Endodermal cell (in vitro differentiated cells): ENCODE measurements at regions not wholly inside any gene's neighbourhood (a gene's known extent, or its start where the extent isn't known, plus 50 kb on each side); places are given as distances from the start of the nearest gene placed in this dataset.
"Not testable (repeated sequence)": the region's sequence is repeated elsewhere in the genome, so short reads cannot be mapped to it uniquely, and the experiment has no call there.

Experiments
- DNase-seq: peaks from one replicate; pipeline ENCODE4 v3.0.0-alpha.2; 2017
- H3K27ac ChIP-seq: 2 replicates; pipeline ENCODE4 v1.5.1; 2013; ENCODE audit warnings: mild to moderate bottlenecking, low read depth, low read length, moderate library complexity
- H3K27me3 ChIP-seq: 2 replicates; pipeline ENCODE4 v1.6.1; 2013; ENCODE audit warnings: mild to moderate bottlenecking, low read length, moderate library complexity; ENCODE audit not compliant: insufficient read depth, control insufficient read depth, poor library complexity, severe bottlenecking
- H3K36me3 ChIP-seq: 2 replicates; pipeline ENCODE4 v1.7.0; 2013; ENCODE audit warnings: mild to moderate bottlenecking, low read length, moderate library complexity; ENCODE audit not compliant: control insufficient read depth, insufficient read depth
- H3K4me1 ChIP-seq: one replicate; pipeline ENCODE4 v1.7.0; 2013; ENCODE audit warnings: low read length; ENCODE audit not compliant: control insufficient read depth, insufficient read depth
- H3K4me3 ChIP-seq: 2 replicates; pipeline ENCODE4 v1.5.1; 2013; ENCODE audit warnings: mild to moderate bottlenecking, low read length, moderate library complexity
- H3K9ac ChIP-seq: 2 replicates; pipeline ENCODE4 v1.6.1; 2013; ENCODE audit warnings: mild to moderate bottlenecking, low read length, moderate library complexity; ENCODE audit not compliant: poor library complexity, severe bottlenecking; ENCODE audit errors: extremely low read depth
- H3K9me3 ChIP-seq: 2 replicates; pipeline ENCODE4 v1.6.1; 2013; ENCODE audit warnings: mild to moderate bottlenecking, low read length, moderate library complexity; ENCODE audit not compliant: control insufficient read depth
- H3K27ac Mint-ChIP-seq: 2 replicates; pipeline ENCODE4 v1.8.0; 2020; ENCODE audit warnings: mixed read lengths
- H3K27me3 Mint-ChIP-seq: 2 replicates; pipeline ENCODE4 v1.8.0; 2021; ENCODE audit warnings: mild to moderate bottlenecking, mixed read lengths; ENCODE audit not compliant: insufficient read depth
- H3K36me3 Mint-ChIP-seq: 2 replicates; pipeline ENCODE4 v1.8.0; 2020; ENCODE audit warnings: low read depth, mixed read lengths
- H3K4me1 Mint-ChIP-seq: 2 replicates; pipeline ENCODE4 v1.8.0; 2020; ENCODE audit warnings: mixed read lengths
- H3K4me3 Mint-ChIP-seq: 2 replicates; pipeline ENCODE4 v1.8.0; 2020; ENCODE audit warnings: mild to moderate bottlenecking, moderate library complexity, mixed read lengths
- H3K9me3 Mint-ChIP-seq: 2 replicates; pipeline ENCODE4 v1.8.0; 2020; ENCODE audit warnings: mild to moderate bottlenecking, mixed read lengths
- WGBS, 2 experiments: methylation state at CpG; one replicate each; pipeline versions ENCODE4 v1.1.5 to v1.1.7; 2013; ENCODE audit warnings: missing lambda C conversion rate in 2 of 2, mixed read lengths in 1 of 2; ENCODE audit not compliant: insufficient coverage in 1 of 2, insufficient read length in 1 of 2; 5-methylcytosine and 5-hydroxymethylcytosine counted together
- TF ChIP-seq, protein P1 (sequence below): fragments of 200-600 bp; sonication (generic); conservative IDR thresholded peaks from 2 replicates; pipeline ENCODE4 v1.5.0; 2021; ENCODE audit warnings: antibody characterized with exemption, mild to moderate bottlenecking

GRCh38 chr5:79924936-79925893 is 65.8 kb downstream of the MTX3 start:
- H3K36me3 Mint-ChIP-seq: no peaks in the 10 kb centered on the region
- H3K4me1 Mint-ChIP-seq: peaks cover 7% of the 10 kb centered on the region
- no peak overlapping the region for H3K9ac ChIP-seq
- H3K27me3 Mint-ChIP-seq: peaks cover 8% of the 10 kb centered on the region
- H3K4me3 ChIP-seq: no peak overlapping the region
- H3K27ac ChIP-seq: no peak overlapping the region
- peaks cover 5% of the 10 kb centered on the region for H3K4me1 ChIP-seq
- H3K4me3 Mint-ChIP-seq: no peak overlapping the region
- H3K9me3 Mint-ChIP-seq: no peaks in the 10 kb centered on the region
- WGBS, 2 experiments: 83 to 84% methylated on average over 4 to 8 of the region's 9 CpGs
- H3K36me3 ChIP-seq: no peaks in the 10 kb centered on the region
- peaks cover 9% of the 10 kb centered on the region for H3K27me3 ChIP-seq
- no peak overlapping the region for H3K27ac Mint-ChIP-seq
- TF ChIP-seq, protein P1, sequence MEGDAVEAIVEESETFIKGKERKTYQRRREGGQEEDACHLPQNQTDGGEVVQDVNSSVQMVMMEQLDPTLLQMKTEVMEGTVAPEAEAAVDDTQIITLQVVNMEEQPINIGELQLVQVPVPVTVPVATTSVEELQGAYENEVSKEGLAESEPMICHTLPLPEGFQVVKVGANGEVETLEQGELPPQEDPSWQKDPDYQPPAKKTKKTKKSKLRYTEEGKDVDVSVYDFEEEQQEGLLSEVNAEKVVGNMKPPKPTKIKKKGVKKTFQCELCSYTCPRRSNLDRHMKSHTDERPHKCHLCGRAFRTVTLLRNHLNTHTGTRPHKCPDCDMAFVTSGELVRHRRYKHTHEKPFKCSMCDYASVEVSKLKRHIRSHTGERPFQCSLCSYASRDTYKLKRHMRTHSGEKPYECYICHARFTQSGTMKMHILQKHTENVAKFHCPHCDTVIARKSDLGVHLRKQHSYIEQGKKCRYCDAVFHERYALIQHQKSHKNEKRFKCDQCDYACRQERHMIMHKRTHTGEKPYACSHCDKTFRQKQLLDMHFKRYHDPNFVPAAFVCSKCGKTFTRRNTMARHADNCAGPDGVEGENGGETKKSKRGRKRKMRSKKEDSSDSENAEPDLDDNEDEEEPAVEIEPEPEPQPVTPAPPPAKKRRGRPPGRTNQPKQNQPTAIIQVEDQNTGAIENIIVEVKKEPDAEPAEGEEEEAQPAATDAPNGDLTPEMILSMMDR: peak; percentile 72
- DNase-seq: peak; percentile 69
- no peaks in the 10 kb centered on the region for H3K9me3 ChIP-seq

DNA sequence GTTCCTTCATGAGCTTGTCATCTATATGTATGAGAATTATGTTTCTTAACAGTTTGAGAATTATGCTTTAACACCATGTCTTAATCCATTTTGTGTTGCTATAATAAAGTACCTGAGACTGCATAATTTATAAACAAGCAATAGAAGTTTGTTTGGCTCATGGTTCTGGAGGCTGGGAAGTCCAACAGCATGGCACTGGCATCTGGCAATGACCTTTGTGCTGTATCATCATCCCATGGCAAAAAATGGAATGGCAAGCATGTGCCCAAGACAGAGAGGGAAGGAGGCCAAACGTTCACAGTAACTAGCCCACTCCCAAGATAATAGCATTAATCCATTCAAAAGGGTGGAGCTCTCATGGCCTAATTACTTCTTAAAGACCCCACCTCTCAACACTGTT is 67.6 kb downstream of the MTX3 start:
- Histone ChIP-seq H3K9ac (no peak overlapping the region), H3K4me1 (peaks cover 5% of the 10 kb centered on the region), H3K4me3 (no peak overlapping the region), H3K27me3 (peaks cover 9% of the 10 kb centered on the region), H3K9me3 (no peaks in the 10 kb centered on the region), H3K27ac (no peak overlapping the region), H3K36me3 (no peaks in the 10 kb centered on the region)
- TF ChIP-seq, protein P1: no peak
- H3K27ac Mint-ChIP-seq: no peak overlapping the region
- H3K27me3 Mint-ChIP-seq: peaks cover 8% of the 10 kb centered on the region
- no peak for DNase-seq
- peaks cover 10% of the 10 kb centered on the region for H3K9me3 Mint-ChIP-seq
- peaks cover 7% of the 10 kb centered on the region for H3K4me1 Mint-ChIP-seq
- no peaks in the 10 kb centered on the region for H3K36me3 Mint-ChIP-seq
- no CpG with 5 or more reads among the region's 1 CpG for WGBS, 2 experiments
- H3K4me3 Mint-ChIP-seq: no peak overlapping the region

GRCh38 chr5:79922626-79923025 is 68.4 kb downstream of the MTX3 start:
- WGBS, 2 experiments: 96% methylated on average over 2 of the region's 2 CpGs; no CpG with 5 or more reads in 1 of the 2 experiments
- no peak overlapping the region for H3K9ac ChIP-seq
- peaks cover 7% of the 10 kb centered on the region for H3K4me1 Mint-ChIP-seq

DNA sequence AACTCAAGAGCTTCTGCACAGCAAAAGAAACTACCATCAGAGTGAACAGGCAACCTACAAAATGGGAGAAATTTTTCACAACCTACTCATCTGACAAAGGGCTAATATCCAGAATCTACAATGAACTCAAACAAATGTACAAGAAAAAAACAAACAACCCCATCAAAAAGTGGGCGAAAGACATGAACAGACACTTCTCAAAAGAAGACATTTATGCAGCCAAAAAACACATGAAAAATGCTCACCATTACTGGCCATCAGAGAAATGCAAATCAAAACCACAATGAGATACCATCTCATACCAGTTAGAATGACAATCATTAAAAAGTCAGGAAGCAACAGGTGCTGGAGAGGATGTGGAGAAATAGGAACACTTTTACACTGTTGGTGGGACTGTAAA is 83.6 kb downstream of the MTX3 start:
- not testable (repeated sequence) for H3K4me1 Mint-ChIP-seq, H3K36me3 Mint-ChIP-seq

More at GRCh38 chr5:79922626-79923025, 68.4 kb downstream of the MTX3 start:
- Histone ChIP-seq H3K27me3 (peaks cover 9% of the 10 kb centered on the region), H3K36me3 (no peaks in the 10 kb centered on the region), H3K4me3 (no peak overlapping the region), H3K4me1 (peaks cover 5% of the 10 kb centered on the region), H3K27ac (no peak overlapping the region), H3K9me3 (peaks cover 6% of the 10 kb centered on the region)
- H3K27ac Mint-ChIP-seq: no peak overlapping the region
- H3K36me3 Mint-ChIP-seq: no peaks in the 10 kb centered on the region
- TF ChIP-seq, protein P1: no peak
- DNase-seq: no peak
- no peak overlapping the region for H3K4me3 Mint-ChIP-seq
- H3K9me3 Mint-ChIP-seq: peaks cover 18% of the 10 kb centered on the region
- H3K27me3 Mint-ChIP-seq: peaks cover 10% of the 10 kb centered on the region

GRCh38 chr5:79902571-79902970 is 88.5 kb downstream of the MTX3 start:
- H3K4me3 ChIP-seq, H3K27me3 Mint-ChIP-seq, H3K9ac ChIP-seq, H3K36me3 ChIP-seq, H3K4me1 ChIP-seq, DNase-seq, H3K9me3 ChIP-seq, H3K27ac ChIP-seq, H3K4me3 Mint-ChIP-seq, H3K27me3 ChIP-seq, H3K27ac Mint-ChIP-seq, H3K4me1 Mint-ChIP-seq, H3K36me3 Mint-ChIP-seq: not testable (repeated sequence)
- 94 to 100% methylated on average over 3 to 4 of the region's 10 CpGs for WGBS, 2 experiments
- H3K9me3 Mint-ChIP-seq: peaks cover 35% of the 10 kb centered on the region

More for the DNA sequence above, 83.6 kb downstream of the MTX3 start:
- H3K9me3 ChIP-seq, DNase-seq, H3K36me3 ChIP-seq, H3K9ac ChIP-seq, H3K27ac ChIP-seq, H3K4me1 ChIP-seq, H3K27ac Mint-ChIP-seq, H3K27me3 ChIP-seq, H3K27me3 Mint-ChIP-seq, H3K4me3 ChIP-seq, H3K4me3 Mint-ChIP-seq: not testable (repeated sequence)
- H3K9me3 Mint-ChIP-seq: peaks cover 25% of the 10 kb centered on the region
- 100% methylated on average over 1 of the region's 1 CpG; no CpG with 5 or more reads in 1 of the 2 experiments for WGBS, 2 experiments
